Panc1 (cell line): ENCODE measurements at regions not wholly inside any gene's neighbourhood (a gene's known extent, or its start where the extent isn't known, plus 50 kb on each side); places are given as distances from the start of the nearest gene placed in this dataset.

ENCODE experiments used
- CTCF ChIP-seq: fragments of 450-650 bp; IDR thresholded peaks from 2 replicates; pipeline ENCODE4 v1.5.1; 2017; ENCODE audit warnings: mild to moderate bottlenecking
- SIN3A ChIP-seq: IDR thresholded peaks from 2 replicates; pipeline ENCODE4 v1.6.1; 2012; ENCODE audit warnings: low read depth, mild to moderate bottlenecking, low read length, moderate library complexity, borderline replicate concordance; ENCODE audit not compliant: insufficient read depth
- TF ChIP-seq, protein P1 (sequence below), 2 experiments: IDR thresholded peaks; 2 replicates each; pipeline ENCODE4 v1.6.1; 2011 to 2012; ENCODE audit warnings: low read depth in 2 of 2, control low read depth in 1 of 2, low read length in 1 of 2, mild to moderate bottlenecking in 1 of 2, moderate library complexity in 1 of 2; ENCODE audit not compliant: insufficient read depth in 1 of 2

DNA sequence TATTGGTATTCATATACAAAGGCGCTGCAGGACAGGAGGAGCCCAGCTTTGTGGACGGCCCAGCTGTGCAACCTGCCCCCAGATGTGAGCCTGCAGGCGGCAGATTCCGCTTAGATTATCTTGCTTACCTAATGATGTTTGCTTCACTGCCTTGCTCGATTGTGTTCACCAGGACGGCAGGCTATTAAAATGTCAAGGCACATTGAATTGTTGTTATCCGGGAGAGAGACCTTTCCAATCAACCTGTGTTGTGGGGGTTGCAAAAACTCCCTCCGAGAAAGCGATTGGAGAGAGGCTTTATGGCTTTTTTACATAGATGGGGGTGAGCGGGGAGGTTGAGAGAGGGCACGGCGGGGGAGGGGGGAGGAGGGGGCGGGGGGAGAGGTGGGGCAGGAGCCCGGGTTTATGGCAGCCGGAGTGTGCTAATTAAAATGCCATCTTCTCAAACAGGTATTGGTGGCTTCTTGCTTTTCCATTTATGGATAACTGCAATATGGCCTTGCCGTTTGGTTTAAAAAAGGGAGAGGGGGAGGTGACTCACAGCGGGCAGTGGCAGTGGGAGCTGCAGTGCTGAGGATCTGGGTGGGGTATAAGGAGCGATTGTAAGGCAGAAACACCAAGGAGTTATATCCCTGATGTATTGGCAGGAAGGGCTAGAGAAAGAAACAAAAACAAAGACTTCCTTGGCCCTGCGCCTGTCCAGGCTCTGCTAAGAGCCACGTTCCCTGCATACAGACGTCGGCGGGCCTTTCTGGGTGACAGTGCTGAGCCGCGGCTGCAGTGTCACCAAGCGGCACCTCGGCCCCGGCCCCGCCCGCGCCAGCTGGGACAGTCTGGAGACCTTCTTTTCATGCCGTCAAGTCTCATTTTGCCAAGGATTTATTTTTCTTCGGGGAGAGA lies 97.2 kb downstream of the INSIG2 start:
- peak; percentile 12; the same call in 1 of the 2 replicates for TF ChIP-seq CTCF
- no peak for TF ChIP-seq SIN3A
- TF ChIP-seq, protein P1, sequence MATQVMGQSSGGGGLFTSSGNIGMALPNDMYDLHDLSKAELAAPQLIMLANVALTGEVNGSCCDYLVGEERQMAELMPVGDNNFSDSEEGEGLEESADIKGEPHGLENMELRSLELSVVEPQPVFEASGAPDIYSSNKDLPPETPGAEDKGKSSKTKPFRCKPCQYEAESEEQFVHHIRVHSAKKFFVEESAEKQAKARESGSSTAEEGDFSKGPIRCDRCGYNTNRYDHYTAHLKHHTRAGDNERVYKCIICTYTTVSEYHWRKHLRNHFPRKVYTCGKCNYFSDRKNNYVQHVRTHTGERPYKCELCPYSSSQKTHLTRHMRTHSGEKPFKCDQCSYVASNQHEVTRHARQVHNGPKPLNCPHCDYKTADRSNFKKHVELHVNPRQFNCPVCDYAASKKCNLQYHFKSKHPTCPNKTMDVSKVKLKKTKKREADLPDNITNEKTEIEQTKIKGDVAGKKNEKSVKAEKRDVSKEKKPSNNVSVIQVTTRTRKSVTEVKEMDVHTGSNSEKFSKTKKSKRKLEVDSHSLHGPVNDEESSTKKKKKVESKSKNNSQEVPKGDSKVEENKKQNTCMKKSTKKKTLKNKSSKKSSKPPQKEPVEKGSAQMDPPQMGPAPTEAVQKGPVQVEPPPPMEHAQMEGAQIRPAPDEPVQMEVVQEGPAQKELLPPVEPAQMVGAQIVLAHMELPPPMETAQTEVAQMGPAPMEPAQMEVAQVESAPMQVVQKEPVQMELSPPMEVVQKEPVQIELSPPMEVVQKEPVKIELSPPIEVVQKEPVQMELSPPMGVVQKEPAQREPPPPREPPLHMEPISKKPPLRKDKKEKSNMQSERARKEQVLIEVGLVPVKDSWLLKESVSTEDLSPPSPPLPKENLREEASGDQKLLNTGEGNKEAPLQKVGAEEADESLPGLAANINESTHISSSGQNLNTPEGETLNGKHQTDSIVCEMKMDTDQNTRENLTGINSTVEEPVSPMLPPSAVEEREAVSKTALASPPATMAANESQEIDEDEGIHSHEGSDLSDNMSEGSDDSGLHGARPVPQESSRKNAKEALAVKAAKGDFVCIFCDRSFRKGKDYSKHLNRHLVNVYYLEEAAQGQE (IDR thresholded peaks at IDR 0.05; ENCODE audit: insufficient read depth in 1 of 2, low read depth in 2 of 2, low read length in 1 of 2) = no peak
